C4-2B (cell line): ENCODE measurements at regions not wholly inside any gene's neighbourhood (a gene's known extent, or its start where the extent isn't known, plus 50 kb on each side); places are given as distances from the start of the nearest gene placed in this dataset.
"Not testable (repeated sequence)": the region's sequence is repeated elsewhere in the genome, so short reads cannot be mapped to it uniquely, and the experiment has no call there.

ENCODE experiments used
- ZFX ChIP-seq: fragments of 450-650 bp; IDR thresholded peaks from 2 replicates; pipeline ENCODE4 v1.6.1; 2017
- TF ChIP-seq, protein P1 (sequence below): fragments of 450-650 bp; conservative IDR thresholded peaks from 2 replicates; pipeline ENCODE4 v1.5.1; 2017; ENCODE audit warnings: mild to moderate bottlenecking

DNA sequence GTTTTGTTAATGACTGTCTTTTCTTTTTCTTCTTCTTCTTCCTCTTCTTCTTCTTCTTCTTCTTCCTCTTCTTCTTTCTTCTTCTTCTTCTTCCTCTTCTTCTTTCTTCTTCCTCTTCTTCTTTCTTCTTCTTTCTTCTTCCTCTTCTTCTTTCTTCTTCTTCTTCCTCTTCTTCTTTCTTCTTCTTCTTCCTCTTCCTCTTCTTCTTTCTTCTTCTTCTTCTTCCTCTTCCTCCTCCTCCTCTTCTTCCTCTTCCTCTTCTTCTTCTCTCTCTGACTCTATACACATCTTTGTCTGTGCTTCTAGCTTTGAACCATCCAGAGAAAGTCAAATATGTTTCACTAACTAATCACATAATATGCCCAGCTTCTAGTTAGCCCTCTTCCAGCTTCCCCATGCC is 214.7 kb downstream of the PLA2G4A start:
- TF ChIP-seq, protein P1, sequence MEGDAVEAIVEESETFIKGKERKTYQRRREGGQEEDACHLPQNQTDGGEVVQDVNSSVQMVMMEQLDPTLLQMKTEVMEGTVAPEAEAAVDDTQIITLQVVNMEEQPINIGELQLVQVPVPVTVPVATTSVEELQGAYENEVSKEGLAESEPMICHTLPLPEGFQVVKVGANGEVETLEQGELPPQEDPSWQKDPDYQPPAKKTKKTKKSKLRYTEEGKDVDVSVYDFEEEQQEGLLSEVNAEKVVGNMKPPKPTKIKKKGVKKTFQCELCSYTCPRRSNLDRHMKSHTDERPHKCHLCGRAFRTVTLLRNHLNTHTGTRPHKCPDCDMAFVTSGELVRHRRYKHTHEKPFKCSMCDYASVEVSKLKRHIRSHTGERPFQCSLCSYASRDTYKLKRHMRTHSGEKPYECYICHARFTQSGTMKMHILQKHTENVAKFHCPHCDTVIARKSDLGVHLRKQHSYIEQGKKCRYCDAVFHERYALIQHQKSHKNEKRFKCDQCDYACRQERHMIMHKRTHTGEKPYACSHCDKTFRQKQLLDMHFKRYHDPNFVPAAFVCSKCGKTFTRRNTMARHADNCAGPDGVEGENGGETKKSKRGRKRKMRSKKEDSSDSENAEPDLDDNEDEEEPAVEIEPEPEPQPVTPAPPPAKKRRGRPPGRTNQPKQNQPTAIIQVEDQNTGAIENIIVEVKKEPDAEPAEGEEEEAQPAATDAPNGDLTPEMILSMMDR, result not testable (repeated sequence)
- TF ChIP-seq ZFX, result not testable (repeated sequence)
